ENCODE measurements at regions not wholly inside any gene's neighbourhood (a gene's known extent, or its start where the extent isn't known, plus 50 kb on each side); places are given as distances from the start of the nearest gene placed in this dataset.

DNA sequence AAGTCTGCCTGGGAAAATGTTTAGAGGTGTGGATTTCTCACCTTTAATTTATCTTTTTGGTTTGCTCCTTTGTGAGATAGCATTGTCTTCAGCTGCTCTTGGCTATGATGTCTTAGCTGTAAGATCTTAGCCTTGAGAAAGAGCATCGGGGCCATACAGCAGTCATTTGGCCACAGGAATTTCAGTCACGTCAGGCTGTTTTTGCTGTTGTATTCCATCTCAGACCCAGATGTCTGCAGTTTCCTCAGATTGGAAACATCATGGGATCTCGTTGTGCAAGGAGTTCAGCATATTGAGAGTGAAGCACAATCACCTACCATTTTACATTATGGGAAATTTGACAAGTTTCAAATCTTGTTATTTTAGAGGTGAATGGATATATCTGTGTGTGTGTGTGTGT lies 89.3 kb upstream of the C1QTNF9B start:
- Histone ChIP-seq H3K4me1 (no peaks in the 10 kb centered on the region), H3K9me3 (no peaks in the 10 kb centered on the region), H3K36me3 (no peaks in the 10 kb centered on the region), H3K27me3 (peaks cover 12% of the 10 kb centered on the region), H3K4me3 (ENCODE audit: low read depth, low read length) (no peak overlapping the region)
- no peak for DNase-seq
- TF ChIP-seq, protein P1, sequence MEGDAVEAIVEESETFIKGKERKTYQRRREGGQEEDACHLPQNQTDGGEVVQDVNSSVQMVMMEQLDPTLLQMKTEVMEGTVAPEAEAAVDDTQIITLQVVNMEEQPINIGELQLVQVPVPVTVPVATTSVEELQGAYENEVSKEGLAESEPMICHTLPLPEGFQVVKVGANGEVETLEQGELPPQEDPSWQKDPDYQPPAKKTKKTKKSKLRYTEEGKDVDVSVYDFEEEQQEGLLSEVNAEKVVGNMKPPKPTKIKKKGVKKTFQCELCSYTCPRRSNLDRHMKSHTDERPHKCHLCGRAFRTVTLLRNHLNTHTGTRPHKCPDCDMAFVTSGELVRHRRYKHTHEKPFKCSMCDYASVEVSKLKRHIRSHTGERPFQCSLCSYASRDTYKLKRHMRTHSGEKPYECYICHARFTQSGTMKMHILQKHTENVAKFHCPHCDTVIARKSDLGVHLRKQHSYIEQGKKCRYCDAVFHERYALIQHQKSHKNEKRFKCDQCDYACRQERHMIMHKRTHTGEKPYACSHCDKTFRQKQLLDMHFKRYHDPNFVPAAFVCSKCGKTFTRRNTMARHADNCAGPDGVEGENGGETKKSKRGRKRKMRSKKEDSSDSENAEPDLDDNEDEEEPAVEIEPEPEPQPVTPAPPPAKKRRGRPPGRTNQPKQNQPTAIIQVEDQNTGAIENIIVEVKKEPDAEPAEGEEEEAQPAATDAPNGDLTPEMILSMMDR (IDR thresholded peaks at IDR 0.05; ENCODE audit: low read depth, low read length) = no peak

- H3K4me1 ChIP-seq = no peaks in the 10 kb centered on the region
- peaks cover 16% of the 10 kb centered on the region for H3K27me3 ChIP-seq
- TF ChIP-seq, protein P1 (IDR thresholded peaks at IDR 0.05; ENCODE audit: low read depth, low read length) = no peak
- H3K9me3 ChIP-seq = no peaks in the 10 kb centered on the region
- DNase-seq = no peak
- H3K36me3 ChIP-seq = no peaks in the 10 kb centered on the region
- no peak overlapping the region for H3K4me3 ChIP-seq (ENCODE audit: low read depth, low read length)
These were observed 90.1 kb upstream of the C1QTNF9B start for GRCh38 chr13:23987331-23987894.

GRCh38 chr13:23988546-23989122 lies 91.3 kb upstream of the C1QTNF9B start:
- no peaks in the 10 kb centered on the region for H3K9me3 ChIP-seq
- TF ChIP-seq, protein P1 (IDR thresholded peaks at IDR 0.05; ENCODE audit: low read depth, low read length) = no peak
- no peaks in the 10 kb centered on the region for H3K36me3 ChIP-seq
- DNase-seq = no peak
- peaks cover 16% of the 10 kb centered on the region for H3K27me3 ChIP-seq
- no peak overlapping the region for H3K4me3 ChIP-seq (ENCODE audit: low read depth, low read length)
- H3K4me1 ChIP-seq = no peaks in the 10 kb centered on the region

GRCh38 chr13:23990455-23990854 lies 93.2 kb upstream of the C1QTNF9B start:
- H3K9me3 ChIP-seq = no peaks in the 10 kb centered on the region
- H3K27me3 ChIP-seq = peaks cover 16% of the 10 kb centered on the region
- H3K4me1 ChIP-seq = no peaks in the 10 kb centered on the region
- H3K36me3 ChIP-seq = no peaks in the 10 kb centered on the region
- H3K4me3 ChIP-seq (ENCODE audit: low read depth, low read length) = no peak overlapping the region
- TF ChIP-seq, protein P1 (IDR thresholded peaks at IDR 0.05; ENCODE audit: low read depth, low read length) = no peak
- no peak for DNase-seq

DNA sequence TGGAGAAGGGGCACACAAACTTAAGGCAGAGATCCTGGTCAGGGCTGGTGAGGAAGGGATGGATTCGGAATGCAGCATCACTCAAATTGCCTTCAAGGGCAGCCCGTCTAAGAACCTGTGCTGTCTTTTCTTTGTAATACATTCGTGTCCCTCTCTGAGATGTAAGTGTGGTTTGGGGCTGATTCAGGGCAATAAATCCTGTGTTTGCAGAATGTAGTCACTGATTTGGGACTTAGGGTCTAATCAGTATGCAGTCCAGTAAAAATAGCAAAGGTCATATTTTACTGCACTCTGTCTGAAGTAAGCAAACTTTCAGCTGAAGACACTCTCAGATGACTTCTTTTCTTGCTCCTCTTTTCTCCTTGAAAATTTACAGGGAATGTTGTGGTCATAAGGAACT lies 93.8 kb upstream of the C1QTNF9B start:
- Histone ChIP-seq H3K36me3 (no peaks in the 10 kb centered on the region), H3K9me3 (no peaks in the 10 kb centered on the region), H3K4me1 (no peaks in the 10 kb centered on the region), H3K4me3 (ENCODE audit: low read depth, low read length) (no peak overlapping the region), H3K27me3 (peaks cover 11% of the 10 kb centered on the region)
- DNase-seq = no peak
- TF ChIP-seq, protein P1 (IDR thresholded peaks at IDR 0.05; ENCODE audit: low read depth, low read length) = no peak

Data from BE2C (cell line).